ENCODE measurements at regions not wholly inside any gene's neighbourhood (a gene's known extent, or its start where the extent isn't known, plus 50 kb on each side); places are given as distances from the start of the nearest gene placed in this dataset.

DNA sequence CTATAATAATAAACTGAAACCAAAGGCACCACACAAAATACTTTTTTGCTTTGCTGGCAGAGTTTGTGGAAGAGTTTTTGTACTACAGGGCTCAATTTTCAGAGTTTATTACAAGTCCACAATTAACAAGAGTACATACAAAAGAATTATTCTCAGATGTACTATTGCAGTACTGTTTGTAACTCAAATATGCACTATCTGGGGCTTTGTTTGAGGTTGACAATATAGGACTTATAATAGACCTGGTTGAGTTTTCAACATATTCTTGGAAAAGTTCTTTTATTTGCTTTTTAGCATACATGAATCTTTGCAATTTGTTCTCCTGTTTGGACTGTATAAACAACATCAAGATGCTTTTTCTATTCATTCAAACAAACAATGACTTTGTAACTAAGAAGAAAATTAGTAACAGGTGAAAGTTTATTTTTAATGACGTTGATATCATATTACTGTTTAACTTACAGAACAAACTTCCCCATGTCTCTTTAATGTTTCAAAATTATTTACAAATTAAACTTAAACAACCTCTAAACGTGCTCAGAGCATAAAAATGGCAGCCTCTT lies 407.4 kb upstream of the PRICKLE1 start:
- TF ChIP-seq, protein P1, sequence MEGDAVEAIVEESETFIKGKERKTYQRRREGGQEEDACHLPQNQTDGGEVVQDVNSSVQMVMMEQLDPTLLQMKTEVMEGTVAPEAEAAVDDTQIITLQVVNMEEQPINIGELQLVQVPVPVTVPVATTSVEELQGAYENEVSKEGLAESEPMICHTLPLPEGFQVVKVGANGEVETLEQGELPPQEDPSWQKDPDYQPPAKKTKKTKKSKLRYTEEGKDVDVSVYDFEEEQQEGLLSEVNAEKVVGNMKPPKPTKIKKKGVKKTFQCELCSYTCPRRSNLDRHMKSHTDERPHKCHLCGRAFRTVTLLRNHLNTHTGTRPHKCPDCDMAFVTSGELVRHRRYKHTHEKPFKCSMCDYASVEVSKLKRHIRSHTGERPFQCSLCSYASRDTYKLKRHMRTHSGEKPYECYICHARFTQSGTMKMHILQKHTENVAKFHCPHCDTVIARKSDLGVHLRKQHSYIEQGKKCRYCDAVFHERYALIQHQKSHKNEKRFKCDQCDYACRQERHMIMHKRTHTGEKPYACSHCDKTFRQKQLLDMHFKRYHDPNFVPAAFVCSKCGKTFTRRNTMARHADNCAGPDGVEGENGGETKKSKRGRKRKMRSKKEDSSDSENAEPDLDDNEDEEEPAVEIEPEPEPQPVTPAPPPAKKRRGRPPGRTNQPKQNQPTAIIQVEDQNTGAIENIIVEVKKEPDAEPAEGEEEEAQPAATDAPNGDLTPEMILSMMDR (conservative IDR thresholded peaks at IDR 0.05; ENCODE audit: low read length) = no peak
- TF ChIP-seq EZH2phosphoT487 (IDR thresholded peaks at IDR 0.05; ENCODE audit: borderline replicate concordance) = no peak
